B cell (primary cell): ENCODE measurements at regions not wholly inside any gene's neighbourhood (a gene's known extent, or its start where the extent isn't known, plus 50 kb on each side); places are given as distances from the start of the nearest gene placed in this dataset.

Experiments
- EZH2 ChIP-seq: IDR thresholded peaks from 2 replicates; pipeline ENCODE4 v1.6.1; 2012; ENCODE audit warnings: borderline replicate concordance, low read depth, mild to moderate bottlenecking, moderate library complexity, low read length; ENCODE audit not compliant: insufficient read depth, poor library complexity, severe bottlenecking
- TF ChIP-seq, protein P1 (sequence below): fragments of 200-600 bp; IDR thresholded peaks from one replicate; pipeline ENCODE4 v1.8.0; 2022; ENCODE audit warnings: antibody characterized with exemption, mild to moderate bottlenecking

DNA sequence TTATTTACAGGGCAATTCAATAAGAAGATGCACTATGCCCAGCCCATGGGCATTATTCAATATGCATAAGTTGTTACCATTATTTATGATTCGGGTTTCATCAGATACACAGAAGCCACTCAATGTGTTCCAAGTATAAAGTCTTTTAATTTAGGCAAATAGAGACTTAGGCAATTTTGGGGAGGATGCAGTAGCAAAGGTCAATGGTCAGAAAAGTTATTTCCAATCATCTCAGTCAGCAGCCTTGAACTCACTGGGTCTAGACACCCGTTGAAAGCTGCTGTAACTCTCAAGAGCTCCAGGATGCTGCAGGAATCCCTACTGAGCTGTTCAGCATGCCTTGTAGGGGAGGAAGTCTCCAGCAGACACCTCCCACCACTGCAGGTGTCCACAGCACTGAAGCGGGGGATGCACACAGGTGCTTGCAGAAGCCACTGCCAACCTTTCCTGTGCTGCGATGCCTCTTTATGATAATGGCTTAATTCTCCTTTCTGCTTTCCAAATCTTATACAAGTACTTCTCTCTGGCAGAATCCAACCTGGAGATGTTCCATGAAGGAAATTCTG is 155.0 kb upstream of the SUCLG2 start:
- TF ChIP-seq, protein P1, sequence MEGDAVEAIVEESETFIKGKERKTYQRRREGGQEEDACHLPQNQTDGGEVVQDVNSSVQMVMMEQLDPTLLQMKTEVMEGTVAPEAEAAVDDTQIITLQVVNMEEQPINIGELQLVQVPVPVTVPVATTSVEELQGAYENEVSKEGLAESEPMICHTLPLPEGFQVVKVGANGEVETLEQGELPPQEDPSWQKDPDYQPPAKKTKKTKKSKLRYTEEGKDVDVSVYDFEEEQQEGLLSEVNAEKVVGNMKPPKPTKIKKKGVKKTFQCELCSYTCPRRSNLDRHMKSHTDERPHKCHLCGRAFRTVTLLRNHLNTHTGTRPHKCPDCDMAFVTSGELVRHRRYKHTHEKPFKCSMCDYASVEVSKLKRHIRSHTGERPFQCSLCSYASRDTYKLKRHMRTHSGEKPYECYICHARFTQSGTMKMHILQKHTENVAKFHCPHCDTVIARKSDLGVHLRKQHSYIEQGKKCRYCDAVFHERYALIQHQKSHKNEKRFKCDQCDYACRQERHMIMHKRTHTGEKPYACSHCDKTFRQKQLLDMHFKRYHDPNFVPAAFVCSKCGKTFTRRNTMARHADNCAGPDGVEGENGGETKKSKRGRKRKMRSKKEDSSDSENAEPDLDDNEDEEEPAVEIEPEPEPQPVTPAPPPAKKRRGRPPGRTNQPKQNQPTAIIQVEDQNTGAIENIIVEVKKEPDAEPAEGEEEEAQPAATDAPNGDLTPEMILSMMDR, result no peak
- TF ChIP-seq EZH2, result no peak
